Left lobe of liver (tissue), 2 donors: ENCODE measurements at regions not wholly inside any gene's neighbourhood (a gene's known extent, or its start where the extent isn't known, plus 50 kb on each side); places are given as distances from the start of the nearest gene placed in this dataset.

ENCODE experiments used
- ATAC-seq: fragments of 200-7000 bp; cut with Tn5 transposase; one replicate; pipeline ENCODE4 v1.9.1; 2020; ENCODE audit warnings: mild to moderate bottlenecking, moderate library complexity
- DNase-seq: peaks from one replicate; pipeline ENCODE4 v3.0.0-alpha.2; 2020; ENCODE audit warnings: low spot score
- donor health status: DM: no; HTN: no; CAD: no; lungs with moderate emphysema.
- donor health status: DM: no; HTN: yes; CAD: no.

- ATAC-seq (no peak), DNase-seq (no peak)
Measured at GRCh38 chr13:75919660-75920199, 283.6 kb downstream of the LMO7 start.

GRCh38 chr13:75915066-75915465, 278.9 kb downstream of the LMO7 start:
- DNase-seq (no peak), ATAC-seq (no peak)

GRCh38 chr13:75913925-75914324, 277.8 kb downstream of the LMO7 start:
- ATAC-seq (no peak), DNase-seq (no peak)

GRCh38 chr13:75910591-75910990, 274.5 kb downstream of the LMO7 start:
- DNase-seq: no peak
- ATAC-seq: no peak
